Left ventricle myocardium inferior (tissue), 1 donor: ENCODE measurements at regions not wholly inside any gene's neighbourhood (a gene's known extent, or its start where the extent isn't known, plus 50 kb on each side); places are given as distances from the start of the nearest gene placed in this dataset.

Experiments used
- DNase-seq: peaks from one replicate; pipeline ENCODE4 v3.0.0-alpha.2; 2020
- H3K27ac ChIP-seq: fragments of 200-600 bp; replicated peaks from 2 replicates; pipeline ENCODE4 v1.8.0; 2021
- H3K27me3 ChIP-seq: fragments of 200-600 bp; 2 replicates; pipeline ENCODE4 v1.8.0; 2021; ENCODE audit warnings: low read depth
- H3K36me3 ChIP-seq: fragments of 200-600 bp; 2 replicates; pipeline ENCODE4 v1.8.0; 2021
- H3K4me1 ChIP-seq: fragments of 200-600 bp; 2 replicates; pipeline ENCODE4 v1.8.0; 2021
- H3K4me3 ChIP-seq: fragments of 200-600 bp; 2 replicates; pipeline ENCODE4 v1.8.0; 2021; ENCODE audit warnings: mild to moderate bottlenecking, moderate library complexity
- H3K9me3 ChIP-seq: fragments of 200-600 bp; replicated peaks from 2 replicates; pipeline ENCODE4 v1.8.0; 2021
- CTCF ChIP-seq: fragments of 200-600 bp; IDR thresholded peaks from 2 replicates; pipeline ENCODE4 v1.8.0; 2021; ENCODE audit warnings: antibody characterized with exemption, mild to moderate bottlenecking, borderline replicate concordance
- intact Hi-C: fragments of 100-400 bp; cut with micrococcal nuclease; formaldehyde crosslinking; loops from one replicate; pipeline ENCODE4 v1.11.0; 2022
- donor health status: DM: no; HTN: yes; CAD: no; lungs with severe emphysema.

GRCh38 chr4:66539745-66540144, 869.5 kb upstream of the EPHA5 start:
- no peak overlapping the region for H3K27ac ChIP-seq
- no peaks in the 10 kb centered on the region for H3K27me3 ChIP-seq
- intact Hi-C loops = no loop called here
- no peaks in the 10 kb centered on the region for H3K36me3 ChIP-seq
- no peak for TF ChIP-seq CTCF
- H3K4me1 ChIP-seq = no peaks in the 10 kb centered on the region
- no peaks in the 10 kb centered on the region for H3K9me3 ChIP-seq
- no peak overlapping the region for H3K4me3 ChIP-seq
- no peak for DNase-seq

- Histone ChIP-seq H3K4me3 (no peak overlapping the region), H3K4me1 (no peaks in the 10 kb centered on the region), H3K27me3 (no peaks in the 10 kb centered on the region), H3K36me3 (no peaks in the 10 kb centered on the region), H3K27ac (no peak overlapping the region), H3K9me3 (peaks cover 13% of the 10 kb centered on the region)
- TF ChIP-seq CTCF = no peak
- DNase-seq = no peak
- intact Hi-C loops = no loop called here
Observed at GRCh38 chr4:66524781-66525180, 854.5 kb upstream of the EPHA5 start.

GRCh38 chr4:66522244-66522643, 852.0 kb upstream of the EPHA5 start:
- intact Hi-C loops = no loop called here

GRCh38 chr4:66516940-66517339, 846.7 kb upstream of the EPHA5 start:
- TF ChIP-seq CTCF = no peak
- Histone ChIP-seq H3K4me1 (no peaks in the 10 kb centered on the region), H3K27ac (no peak overlapping the region), H3K36me3 (no peaks in the 10 kb centered on the region), H3K4me3 (no peak overlapping the region), H3K27me3 (no peaks in the 10 kb centered on the region), H3K9me3 (peaks cover 6% of the 10 kb centered on the region)
- intact Hi-C loops = no loop called here
- no peak for DNase-seq

More at GRCh38 chr4:66522244-66522643, 852.0 kb upstream of the EPHA5 start:
- Histone ChIP-seq H3K9me3 (peaks cover 13% of the 10 kb centered on the region), H3K4me3 (no peak overlapping the region), H3K4me1 (no peaks in the 10 kb centered on the region), H3K27me3 (no peaks in the 10 kb centered on the region), H3K36me3 (no peaks in the 10 kb centered on the region), H3K27ac (no peak overlapping the region)
- no peak for TF ChIP-seq CTCF
- no peak for DNase-seq

- no peaks in the 10 kb centered on the region for H3K36me3 ChIP-seq
- no peaks in the 10 kb centered on the region for H3K4me1 ChIP-seq
- intact Hi-C loops = no loop called here
- TF ChIP-seq CTCF = no peak
- H3K4me3 ChIP-seq = no peak overlapping the region
- peaks cover 14% of the 10 kb centered on the region for H3K9me3 ChIP-seq
- DNase-seq = no peak
- no peak overlapping the region for H3K27ac ChIP-seq
- H3K27me3 ChIP-seq = no peaks in the 10 kb centered on the region
Observed at GRCh38 chr4:66506985-66507384, 836.7 kb upstream of the EPHA5 start.

- intact Hi-C loops = no loop called here
- no peak for TF ChIP-seq CTCF
- no peak overlapping the region for H3K4me3 ChIP-seq
- no peaks in the 10 kb centered on the region for H3K27me3 ChIP-seq
- no peaks in the 10 kb centered on the region for H3K9me3 ChIP-seq
- H3K36me3 ChIP-seq = no peaks in the 10 kb centered on the region
- H3K4me1 ChIP-seq = no peaks in the 10 kb centered on the region
- DNase-seq = no peak
- H3K27ac ChIP-seq = no peak overlapping the region
Observed at GRCh38 chr4:66501997-66502396, 831.7 kb upstream of the EPHA5 start.
